GM18870 (cell line): ENCODE measurements at regions not wholly inside any gene's neighbourhood (a gene's known extent, or its start where the extent isn't known, plus 50 kb on each side); places are given as distances from the start of the nearest gene placed in this dataset.

Source experiments
- ATAC-seq: cut with Tn5 transposase; IDR thresholded peaks from one replicate; pipeline ENCODE4 v1.9.1; 2021; ENCODE audit warnings: moderate library complexity; ENCODE audit not compliant: unreplicated experiment

GRCh38 chr4:159003420-159004253, 99.2 kb upstream of the RAPGEF2 start:
- ATAC-seq, result no peak

DNA sequence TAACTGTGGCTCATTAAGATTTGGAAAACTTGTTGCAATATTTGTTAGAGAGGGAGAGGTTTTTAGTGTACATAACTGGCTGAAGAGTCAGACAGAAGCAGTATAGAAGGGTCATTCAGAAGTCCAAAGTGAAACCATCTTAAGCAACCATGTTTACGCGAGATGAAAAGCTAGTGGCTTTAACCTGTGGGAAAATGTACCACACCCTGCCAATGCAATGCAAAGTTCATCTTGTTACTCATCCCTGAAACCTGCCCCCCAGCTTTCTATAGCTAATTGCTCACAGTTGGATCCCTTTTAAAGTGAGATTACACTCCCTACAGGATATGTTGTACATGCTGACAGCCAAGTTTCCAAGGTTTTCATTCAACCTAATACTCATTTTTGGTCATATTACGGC, 96.7 kb upstream of the RAPGEF2 start:
- peak; percentile 38 for ATAC-seq

DNA sequence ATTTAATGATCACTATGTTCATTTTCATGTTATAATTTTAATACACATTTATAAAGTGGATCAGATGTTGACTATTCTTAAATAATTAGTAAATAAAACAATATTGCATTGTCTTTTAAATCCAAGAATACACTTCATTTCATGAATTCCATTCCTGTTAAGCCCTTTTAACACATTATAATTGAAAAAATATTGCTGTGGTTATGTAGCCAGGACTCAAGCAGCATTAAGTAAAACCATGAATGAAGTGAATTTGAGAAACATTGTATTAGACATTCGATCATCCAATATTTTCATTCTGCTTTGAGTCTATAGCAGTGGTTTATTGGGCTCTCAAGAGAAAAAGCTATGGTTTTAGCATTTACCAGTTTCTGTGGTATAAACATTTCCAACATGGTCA, 94.2 kb upstream of the RAPGEF2 start:
- no peak for ATAC-seq

GRCh38 chr4:159009521-159009920, 93.4 kb upstream of the RAPGEF2 start:
- ATAC-seq, result no peak

GRCh38 chr4:159010100-159010499, 92.8 kb upstream of the RAPGEF2 start:
- no peak for ATAC-seq

DNA sequence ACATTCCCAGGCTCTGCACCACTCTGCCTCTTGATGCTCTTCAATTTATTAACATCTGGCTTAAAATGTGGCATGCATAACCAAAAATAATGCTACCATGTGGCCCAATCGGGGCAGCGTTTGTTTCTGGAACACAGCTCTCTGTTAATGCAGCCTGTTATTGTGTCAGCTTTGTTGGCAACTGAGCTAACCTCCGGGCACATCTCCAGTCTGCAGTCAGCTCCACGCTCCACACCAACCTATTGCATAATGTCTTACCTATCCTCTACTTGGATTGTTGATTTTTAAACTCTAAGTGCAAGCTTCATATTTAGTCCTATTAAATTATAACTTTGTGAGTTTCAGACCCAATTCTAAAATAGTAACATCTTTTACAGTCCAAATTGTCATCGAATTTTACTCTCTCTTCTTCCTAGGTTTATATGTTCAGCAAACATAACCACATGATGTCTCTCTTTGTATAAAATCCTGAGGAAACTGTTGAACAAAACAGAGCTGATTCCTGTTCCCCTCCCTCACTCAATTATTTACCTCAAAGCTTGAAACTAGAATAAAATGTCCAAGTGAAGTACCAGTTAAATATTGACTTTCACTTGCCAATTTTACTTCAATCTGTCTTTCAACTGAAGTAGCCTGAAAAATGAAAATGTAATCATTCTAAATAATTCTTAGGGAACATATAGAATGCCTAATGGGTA, 92.2 kb upstream of the RAPGEF2 start:
- ATAC-seq, result no peak

- no peak for ATAC-seq
Measured at GRCh38 chr4:159012381-159012780, 90.5 kb upstream of the RAPGEF2 start.

GRCh38 chr4:159013692-159014091, 89.2 kb upstream of the RAPGEF2 start:
- ATAC-seq, result no peak

GRCh38 chr4:159014859-159015258, 88.0 kb upstream of the RAPGEF2 start:
- ATAC-seq, result no peak

- no peak for ATAC-seq
Measured at GRCh38 chr4:159015841-159016240, 87.0 kb upstream of the RAPGEF2 start.

- peak; percentile 44 for ATAC-seq
Measured at GRCh38 chr4:159016593-159017024, 86.3 kb upstream of the RAPGEF2 start.

- ATAC-seq, result peak; percentile 27
Measured at GRCh38 chr4:159017323-159018026, 85.4 kb upstream of the RAPGEF2 start.

GRCh38 chr4:159018062-159018629, 84.7 kb upstream of the RAPGEF2 start:
- peak; percentile 92 for ATAC-seq

GRCh38 chr4:159019356-159019755, 83.5 kb upstream of the RAPGEF2 start:
- ATAC-seq, result no peak

DNA sequence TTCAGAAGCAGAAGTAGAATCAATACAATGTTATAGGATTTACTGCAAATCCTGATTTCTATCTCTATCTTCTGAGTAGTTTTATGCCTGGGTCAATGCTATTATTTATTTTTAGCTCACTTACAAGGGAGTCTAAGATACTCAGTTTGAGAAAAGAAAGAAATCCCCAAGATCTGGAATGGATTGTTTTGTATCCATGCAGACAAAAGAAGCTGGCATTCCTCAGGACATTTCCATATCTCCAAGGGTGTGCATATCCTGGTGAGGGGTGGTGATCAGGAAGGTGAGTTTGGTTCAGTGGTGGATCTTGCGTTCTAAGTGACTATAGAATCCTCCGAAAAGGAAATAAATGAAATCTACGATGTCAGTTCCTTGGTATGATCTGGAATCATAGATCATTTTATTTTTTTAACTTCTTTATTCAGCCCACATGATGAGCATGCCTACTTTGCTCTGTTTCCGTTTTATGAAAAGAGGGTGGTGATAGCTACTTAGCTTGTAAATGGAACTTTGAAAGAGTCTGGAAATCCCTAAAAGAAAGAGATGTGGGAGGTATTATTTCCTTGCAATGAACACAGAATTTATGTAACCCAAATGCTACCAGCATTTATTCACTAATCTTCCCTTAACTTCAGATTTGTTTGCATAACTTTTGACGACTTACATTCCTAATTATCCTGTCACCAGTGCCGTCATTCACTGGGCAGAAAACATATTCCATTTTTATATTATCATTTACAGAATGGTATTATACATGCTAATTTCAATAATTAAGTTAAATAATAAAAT, 81.1 kb upstream of the RAPGEF2 start:
- no peak for ATAC-seq

DNA sequence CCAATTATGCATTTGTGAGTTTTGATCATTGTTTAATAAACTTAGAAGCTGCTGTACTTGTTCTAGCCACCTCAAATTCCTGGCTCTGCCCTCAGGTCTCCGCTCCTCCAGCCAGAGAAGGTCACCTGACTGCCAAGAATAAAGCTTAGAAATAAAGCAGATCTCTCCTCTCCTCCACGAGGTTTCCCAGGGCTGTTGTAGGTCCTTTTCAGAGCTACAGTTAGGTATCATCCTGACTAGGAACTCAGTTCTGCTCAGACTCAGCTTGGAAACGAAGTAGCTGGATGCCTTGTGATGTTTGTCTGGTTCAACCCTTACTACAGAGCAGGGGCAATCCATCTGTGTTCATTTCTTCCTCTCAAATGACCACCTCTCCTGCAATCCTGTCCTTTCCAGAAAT, 79.1 kb upstream of the RAPGEF2 start:
- no peak for ATAC-seq

DNA sequence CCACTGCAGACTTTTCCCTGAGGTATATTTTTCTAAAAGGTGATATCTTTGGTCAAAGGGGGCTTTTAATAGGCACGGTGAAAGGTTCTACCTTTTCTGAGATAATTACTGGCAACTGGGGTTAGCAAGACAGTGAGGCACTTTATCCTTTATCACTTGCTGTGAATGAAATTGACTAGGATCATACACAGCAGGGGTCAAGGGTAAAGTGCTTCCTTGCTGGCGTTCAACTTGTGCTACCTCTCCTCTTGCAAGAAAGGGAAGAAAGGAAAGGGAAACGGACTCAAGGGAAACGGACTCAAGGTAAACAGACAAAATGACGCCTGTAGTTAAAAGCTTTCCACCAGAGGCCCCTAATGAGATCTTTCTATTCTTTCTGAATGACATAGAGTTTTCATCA, 78.6 kb upstream of the RAPGEF2 start:
- ATAC-seq, result no peak

DNA sequence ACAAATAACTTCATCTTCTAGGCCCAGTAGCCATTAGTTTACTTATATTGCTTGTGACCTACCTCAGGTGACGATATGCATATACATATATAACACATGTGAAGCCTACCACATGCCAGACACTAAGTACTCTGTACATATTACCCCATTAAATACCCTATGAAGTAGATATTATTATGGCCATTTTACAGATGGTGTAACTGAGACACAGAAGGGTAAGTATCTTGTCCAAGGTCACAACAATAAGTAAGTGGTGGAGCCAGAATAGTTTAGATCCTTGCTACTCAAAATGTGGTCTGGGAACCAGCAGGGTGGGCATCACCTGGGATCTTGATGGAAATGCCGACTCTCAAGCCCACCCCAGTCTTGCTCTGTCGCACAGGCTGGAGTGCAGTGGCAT, 78.1 kb upstream of the RAPGEF2 start:
- ATAC-seq, result no peak

DNA sequence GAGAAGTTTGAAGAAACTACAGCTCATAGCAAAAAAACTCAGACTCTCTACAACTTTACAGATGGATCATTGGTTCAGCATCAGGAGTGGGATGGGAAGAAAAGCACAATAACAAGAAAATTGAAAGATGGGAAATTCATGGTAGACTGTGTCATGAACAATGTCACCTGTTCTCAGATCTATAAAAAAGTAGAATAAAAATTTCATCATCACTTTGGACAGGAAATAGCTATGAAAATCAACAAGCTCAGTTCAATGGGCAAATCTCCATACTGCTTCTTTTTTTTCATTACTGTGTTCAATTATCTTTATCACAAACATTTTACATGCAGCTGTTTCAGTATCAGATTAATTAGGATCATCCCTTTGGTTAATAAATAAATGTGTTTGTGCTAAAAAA, 76.5 kb upstream of the RAPGEF2 start:
- no peak for ATAC-seq

- peak; percentile 70 for ATAC-seq
Measured at GRCh38 chr4:159027535-159027934, 75.3 kb upstream of the RAPGEF2 start.

GRCh38 chr4:159029481-159029880, 73.4 kb upstream of the RAPGEF2 start:
- no peak for ATAC-seq
